ENCODE measurements at regions not wholly inside any gene's neighbourhood (a gene's known extent, or its start where the extent isn't known, plus 50 kb on each side); places are given as distances from the start of the nearest gene placed in this dataset.

DNA sequence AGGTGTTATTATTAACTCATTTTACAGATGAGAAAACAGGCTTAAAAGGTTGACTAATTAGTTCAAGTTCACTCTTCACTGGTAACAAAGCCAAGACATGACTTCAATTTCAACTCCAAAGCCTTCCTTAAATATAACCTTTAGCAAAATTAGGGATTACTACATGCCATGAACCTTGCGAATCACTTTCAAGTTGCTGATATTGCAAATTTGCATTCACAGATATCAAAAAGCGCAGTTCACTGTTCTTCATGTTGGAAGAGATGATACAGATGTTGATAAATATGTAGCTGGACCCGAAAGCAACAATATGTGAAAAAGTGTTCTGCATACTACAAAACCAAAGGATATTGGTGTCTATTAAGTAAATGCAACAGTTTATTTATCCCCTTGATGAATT is 210.8 kb upstream of the GYPA start:
- POLR2A ChIA-PET: no interaction called here
- CTCF ChIA-PET: no interaction called here
- no peak for TF ChIP-seq NFRKB (IDR thresholded peaks at IDR 0.05)
- no peak for TF ChIP-seq CTBP1 (IDR thresholded peaks at IDR 0.05; ENCODE audit: borderline replicate concordance)
- TF ChIP-seq TARDBP (IDR thresholded peaks at IDR 0.05): no peak
- TF ChIP-seq BHLHE40 (IDR thresholded peaks at IDR 0.05; ENCODE audit: borderline replicate concordance): no peak
- TF ChIP-seq SP1 (IDR thresholded peaks at IDR 0.05): no peak
- TF ChIP-seq ELF4 (IDR thresholded peaks at IDR 0.05): no peak
- TF ChIP-seq L3MBTL2 (conservative IDR thresholded peaks at IDR 0.05): no peak
- no peak for TF ChIP-seq HDGF (IDR thresholded peaks at IDR 0.05; ENCODE audit: borderline replicate concordance)
- no peak for TF ChIP-seq FOXA1 (IDR thresholded peaks at IDR 0.05)
- no peak for TF ChIP-seq ZNF384 (IDR thresholded peaks at IDR 0.05)
- no peak for TF ChIP-seq FOXK2 (IDR thresholded peaks at IDR 0.05)
- no peak for TF ChIP-seq FOXM1 (IDR thresholded peaks at IDR 0.05; ENCODE audit: borderline replicate concordance)
- no peak for TF ChIP-seq ARNT (IDR thresholded peaks at IDR 0.05)
- TF ChIP-seq, protein P1, sequence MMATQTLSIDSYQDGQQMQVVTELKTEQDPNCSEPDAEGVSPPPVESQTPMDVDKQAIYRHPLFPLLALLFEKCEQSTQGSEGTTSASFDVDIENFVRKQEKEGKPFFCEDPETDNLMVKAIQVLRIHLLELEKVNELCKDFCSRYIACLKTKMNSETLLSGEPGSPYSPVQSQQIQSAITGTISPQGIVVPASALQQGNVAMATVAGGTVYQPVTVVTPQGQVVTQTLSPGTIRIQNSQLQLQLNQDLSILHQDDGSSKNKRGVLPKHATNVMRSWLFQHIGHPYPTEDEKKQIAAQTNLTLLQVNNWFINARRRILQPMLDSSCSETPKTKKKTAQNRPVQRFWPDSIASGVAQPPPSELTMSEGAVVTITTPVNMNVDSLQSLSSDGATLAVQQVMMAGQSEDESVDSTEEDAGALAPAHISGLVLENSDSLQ (IDR thresholded peaks at IDR 0.05): no peak
- no peak for TF ChIP-seq LEF1 (IDR thresholded peaks at IDR 0.05; ENCODE audit: borderline replicate concordance)
- no peak for TF ChIP-seq SUZ12 (IDR thresholded peaks at IDR 0.05)
- no peak for DNase-seq (ENCODE audit: extremely low spot score)

DNA sequence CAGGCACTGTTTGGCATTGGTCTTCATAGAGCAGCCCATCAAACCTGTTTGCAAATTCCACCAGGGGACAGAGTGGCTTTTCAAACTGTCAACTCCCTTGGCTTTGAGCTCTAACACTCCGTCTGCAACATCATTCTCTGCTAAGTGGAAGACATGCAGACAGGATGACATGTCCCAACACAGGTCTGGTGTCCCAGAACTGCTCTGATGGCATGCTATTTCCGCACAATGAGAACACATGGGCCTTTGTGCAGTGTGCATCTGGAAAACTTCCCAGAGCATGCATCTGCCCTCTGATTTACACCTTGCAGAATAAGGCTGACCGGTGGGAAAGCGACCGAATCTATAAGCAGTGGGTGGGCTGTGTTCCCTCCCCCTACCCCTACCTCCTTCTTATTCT is 212.8 kb upstream of the GYPA start:
- ChIA-PET CTCF (interaction anchor here (0.6 kb wide), 1 partner anchor 515 kb away, joined by 3 read pairs; no protein-coding TSS in a partner anchor), POLR2A (no interaction called here)

DNA sequence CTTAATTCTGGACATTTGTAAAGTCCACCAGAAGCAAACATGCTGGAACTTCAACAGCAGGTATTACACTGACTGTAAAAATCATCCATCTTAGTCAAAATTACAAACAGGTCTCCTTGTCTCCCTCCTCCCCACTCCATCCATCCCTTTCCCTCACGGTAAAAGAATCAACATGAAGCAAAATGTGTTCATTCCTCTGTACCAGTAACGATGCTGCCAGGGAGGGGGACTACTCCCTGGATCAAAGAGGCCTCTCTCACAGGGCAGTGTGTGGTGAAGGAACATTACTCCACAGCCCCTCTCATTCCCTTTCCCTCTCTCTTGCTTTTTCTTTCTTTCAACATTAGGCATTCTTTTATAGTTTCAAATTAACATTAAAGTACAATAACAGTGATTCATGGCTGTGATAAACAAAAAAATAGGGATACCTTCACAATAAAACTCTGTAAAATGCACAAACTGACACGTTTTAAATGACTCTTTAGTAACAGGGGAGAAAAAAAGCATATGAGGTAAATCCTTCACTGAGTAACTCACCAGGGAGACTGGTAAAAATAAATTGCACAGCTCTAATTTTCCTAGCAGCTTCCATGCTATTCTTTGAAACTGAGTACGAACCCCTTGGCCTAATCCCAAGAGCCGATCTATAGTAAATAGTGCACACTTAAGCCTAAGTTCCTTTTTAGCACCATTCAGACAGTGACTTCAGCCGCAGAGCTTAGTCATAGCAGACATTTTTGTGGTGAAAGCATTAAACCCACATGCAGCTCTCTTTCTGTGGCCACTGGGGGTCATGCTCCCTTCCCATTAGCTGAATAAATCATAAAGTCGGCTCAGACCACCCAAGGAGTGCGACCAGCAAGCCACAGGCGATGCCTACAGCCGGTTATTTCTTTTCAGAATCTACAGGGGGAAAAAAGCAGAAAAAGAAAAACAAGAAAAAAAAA is 215.6 kb upstream of the GYPA start:
- CTCF ChIA-PET: interaction anchor here (0.7 to 1.0 kb wide), 2 partner anchors 14 to 220 kb away, joined by 3 read pairs; no protein-coding TSS in a partner anchor
- TF ChIP-seq, protein P1 (IDR thresholded peaks at IDR 0.05): peak; percentile 87
- no peak for TF ChIP-seq FOXA1 (IDR thresholded peaks at IDR 0.05)
- TF ChIP-seq CTBP1 (IDR thresholded peaks at IDR 0.05; ENCODE audit: borderline replicate concordance): peak; percentile 64; the same call in 1 of the 2 replicates
- no peak for TF ChIP-seq ELF4 (IDR thresholded peaks at IDR 0.05)
- peak; percentile 55; the same call in 1 of the 2 replicates for TF ChIP-seq ARNT (IDR thresholded peaks at IDR 0.05)
- TF ChIP-seq ZNF384 (IDR thresholded peaks at IDR 0.05): no peak
- POLR2A ChIA-PET: no interaction called here
- DNase-seq (ENCODE audit: extremely low spot score): peak; percentile 70

More for the DNA sequence above, 212.8 kb upstream of the GYPA start:
- DNase-seq (ENCODE audit: extremely low spot score): no peak
- TF ChIP-seq ELF4 (IDR thresholded peaks at IDR 0.05): no peak
- no peak for TF ChIP-seq ARNT (IDR thresholded peaks at IDR 0.05)
- no peak for TF ChIP-seq SUZ12 (IDR thresholded peaks at IDR 0.05)
- no peak for TF ChIP-seq FOXA1 (IDR thresholded peaks at IDR 0.05)
- TF ChIP-seq, protein P1 (IDR thresholded peaks at IDR 0.05): no peak
- TF ChIP-seq SP1 (IDR thresholded peaks at IDR 0.05): no peak
- no peak for TF ChIP-seq CTBP1 (IDR thresholded peaks at IDR 0.05; ENCODE audit: borderline replicate concordance)
- TF ChIP-seq LEF1 (IDR thresholded peaks at IDR 0.05; ENCODE audit: borderline replicate concordance): no peak
- no peak for TF ChIP-seq HDGF (IDR thresholded peaks at IDR 0.05; ENCODE audit: borderline replicate concordance)
- no peak for TF ChIP-seq TARDBP (IDR thresholded peaks at IDR 0.05)
- no peak for TF ChIP-seq FOXK2 (IDR thresholded peaks at IDR 0.05)
- no peak for TF ChIP-seq ZNF384 (IDR thresholded peaks at IDR 0.05)
- TF ChIP-seq L3MBTL2 (conservative IDR thresholded peaks at IDR 0.05): no peak
- no peak for TF ChIP-seq NFRKB (IDR thresholded peaks at IDR 0.05)
- no peak for TF ChIP-seq FOXM1 (IDR thresholded peaks at IDR 0.05; ENCODE audit: borderline replicate concordance)
- TF ChIP-seq BHLHE40 (IDR thresholded peaks at IDR 0.05; ENCODE audit: borderline replicate concordance): no peak

DNA sequence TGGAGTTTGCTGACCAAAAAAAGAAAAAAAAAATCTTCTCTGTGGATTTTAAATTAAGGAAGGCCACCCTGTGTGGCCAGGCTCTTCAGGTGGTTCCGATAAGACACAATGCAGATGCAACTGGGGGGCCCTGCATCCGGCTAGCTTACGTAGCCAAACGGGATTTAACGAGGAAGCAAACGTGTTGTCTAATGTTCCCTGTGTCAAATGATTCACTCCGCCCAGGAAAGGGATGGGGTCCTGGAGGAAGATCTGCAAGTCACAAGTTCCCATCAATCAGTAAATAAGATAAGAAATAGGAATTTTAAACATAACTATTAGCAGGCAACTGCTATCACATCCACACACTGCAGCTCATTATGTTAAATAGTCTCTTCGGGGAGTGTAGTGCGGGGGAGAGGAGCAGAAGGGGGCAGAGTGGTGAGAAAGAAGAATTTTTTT is 216.4 kb upstream of the GYPA start:
- DNase-seq (ENCODE audit: extremely low spot score): no peak
- ChIA-PET POLR2A (no interaction called here), CTCF (interaction anchor here (0.7 kb wide), 1 partner anchor 13 kb away, joined by 3 read pairs; no protein-coding TSS in a partner anchor)
- TF ChIP-seq LEF1 (IDR thresholded peaks at IDR 0.05; ENCODE audit: borderline replicate concordance): no peak
- no peak for TF ChIP-seq BHLHE40 (IDR thresholded peaks at IDR 0.05; ENCODE audit: borderline replicate concordance)
- TF ChIP-seq SUZ12 (IDR thresholded peaks at IDR 0.05): no peak
- no peak for TF ChIP-seq TARDBP (IDR thresholded peaks at IDR 0.05)
- no peak for TF ChIP-seq FOXA1 (IDR thresholded peaks at IDR 0.05)

DNA sequence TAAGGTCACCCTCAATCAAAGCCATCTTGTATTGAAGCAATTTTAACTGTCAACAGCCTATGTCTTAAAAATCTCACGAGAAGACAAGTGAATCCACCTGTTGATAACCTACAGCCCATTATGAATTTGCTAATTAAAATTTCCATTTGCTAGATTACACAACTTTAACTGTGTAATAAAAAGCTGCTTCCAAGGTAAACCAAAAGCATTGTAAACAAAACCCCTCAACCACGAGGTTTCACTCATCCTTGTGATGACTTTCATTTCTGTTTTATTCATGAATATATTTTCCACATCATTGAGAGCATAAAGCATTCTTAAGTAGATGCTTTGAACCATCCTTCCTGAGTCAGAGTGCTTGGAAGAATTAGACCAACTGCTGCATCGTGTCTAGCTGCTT is 217.5 kb upstream of the GYPA start:
- POLR2A ChIA-PET: no interaction called here
- no peak for DNase-seq (ENCODE audit: extremely low spot score)
- CTCF ChIA-PET: interaction anchor here (0.8 kb wide), 1 partner anchor 286 kb away, joined by 3 read pairs; no protein-coding TSS in a partner anchor
- TF ChIP-seq, protein P1 (IDR thresholded peaks at IDR 0.05): 0 out of 2 replicates have a peak, but pooled peaks have one; percentile 12
- no peak for TF ChIP-seq L3MBTL2 (conservative IDR thresholded peaks at IDR 0.05)

Measured in HEK293T (cell line).